CD4-positive, alpha-beta T cell treated with Interferon gamma for 1 hour (primary cell): ENCODE measurements at regions not wholly inside any gene's neighbourhood (a gene's known extent, or its start where the extent isn't known, plus 50 kb on each side); places are given as distances from the start of the nearest gene placed in this dataset.

Source experiments
- DNase-seq: peaks from one replicate; pipeline ENCODE4 v3.0.0-alpha.2; 2020

GRCh38 chr16:17632667-17633066 is 161.9 kb upstream of the XYLT1 start:
- DNase-seq: no peak

DNA sequence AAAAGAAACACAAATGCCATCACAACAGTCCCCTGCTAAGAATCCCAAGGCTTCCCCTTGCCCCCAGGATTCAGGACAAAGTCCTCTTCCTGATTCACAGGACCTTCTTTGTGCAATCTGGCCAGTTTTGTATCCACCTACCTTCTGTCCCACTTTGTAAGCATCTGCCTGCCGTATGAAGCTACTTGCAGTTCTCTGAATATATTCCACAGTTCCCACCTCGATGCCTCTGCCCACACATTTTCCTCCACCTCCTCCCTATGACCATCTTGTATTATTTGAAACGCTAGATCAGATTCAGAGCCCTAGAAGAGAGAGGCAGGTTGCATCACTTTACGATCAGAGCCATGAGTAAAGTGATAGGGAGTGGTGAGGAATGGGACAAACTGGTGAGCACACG is 159.2 kb upstream of the XYLT1 start:
- no peak for DNase-seq

DNA sequence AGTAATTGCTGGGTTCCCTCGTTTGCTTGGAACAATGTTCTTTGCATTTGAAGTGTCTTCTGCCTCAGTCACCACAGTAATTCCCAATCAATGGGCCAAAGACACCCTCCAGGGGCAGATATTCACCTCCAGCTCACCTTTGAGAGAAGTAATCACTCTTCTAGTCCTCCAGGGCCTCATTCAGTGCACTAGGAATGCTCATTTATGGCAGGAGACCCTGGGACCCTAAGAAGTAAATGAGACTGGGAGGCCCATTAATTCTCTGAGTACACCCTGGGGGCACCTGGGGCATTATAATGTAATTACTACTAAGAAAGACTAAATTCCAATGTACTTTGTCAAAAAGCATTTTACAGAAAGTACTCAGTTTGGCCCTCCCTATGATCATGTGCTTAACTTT is 158.2 kb upstream of the XYLT1 start:
- DNase-seq: no peak

DNA sequence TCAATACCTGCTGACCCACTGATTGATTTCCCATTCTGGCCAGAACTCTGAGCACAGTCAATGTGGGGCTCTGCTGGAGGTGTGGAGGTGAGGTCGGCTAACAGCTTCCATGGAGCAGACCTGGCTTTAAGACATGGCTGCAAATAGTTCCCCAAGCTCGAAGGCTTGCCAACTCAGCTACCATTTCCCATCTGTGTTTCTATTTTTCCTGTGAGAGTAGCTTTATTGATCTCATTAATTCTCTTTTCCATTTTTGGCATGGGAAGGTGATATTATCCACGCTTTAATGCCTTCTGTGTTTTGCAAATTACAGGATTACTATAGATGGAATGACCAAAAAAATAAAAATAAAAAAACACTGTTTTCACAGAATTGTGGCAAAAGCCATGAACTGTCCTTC is 151.6 kb upstream of the XYLT1 start:
- no peak for DNase-seq

GRCh38 chr16:17619261-17619660 is 148.5 kb upstream of the XYLT1 start:
- no peak for DNase-seq

DNA sequence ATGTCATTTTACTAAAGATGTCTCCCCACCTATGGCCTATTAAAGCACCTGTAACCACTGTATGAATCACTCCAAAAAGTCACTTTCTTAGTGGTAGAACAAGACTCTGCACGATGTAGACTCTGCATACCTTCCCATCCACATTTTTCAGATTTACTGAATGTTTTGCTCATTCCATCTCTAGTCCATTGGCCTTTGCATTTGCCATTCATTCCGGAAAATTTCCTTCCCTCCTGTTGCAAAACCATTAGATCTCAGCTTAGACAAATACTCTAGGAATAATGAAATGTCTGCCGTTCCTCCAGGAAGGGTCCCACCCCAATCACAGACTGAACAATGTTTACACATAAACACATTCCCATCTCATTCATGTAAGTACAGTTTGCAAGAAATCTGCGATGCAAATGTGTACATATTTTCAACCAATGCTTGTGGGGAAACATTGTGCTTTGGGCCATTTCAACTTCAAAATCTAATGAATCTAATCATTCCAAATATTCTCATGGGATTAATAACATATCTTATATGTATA is 146.3 kb upstream of the XYLT1 start:
- DNase-seq: no peak

GRCh38 chr16:17612336-17612735 is 141.6 kb upstream of the XYLT1 start:
- no peak for DNase-seq

DNA sequence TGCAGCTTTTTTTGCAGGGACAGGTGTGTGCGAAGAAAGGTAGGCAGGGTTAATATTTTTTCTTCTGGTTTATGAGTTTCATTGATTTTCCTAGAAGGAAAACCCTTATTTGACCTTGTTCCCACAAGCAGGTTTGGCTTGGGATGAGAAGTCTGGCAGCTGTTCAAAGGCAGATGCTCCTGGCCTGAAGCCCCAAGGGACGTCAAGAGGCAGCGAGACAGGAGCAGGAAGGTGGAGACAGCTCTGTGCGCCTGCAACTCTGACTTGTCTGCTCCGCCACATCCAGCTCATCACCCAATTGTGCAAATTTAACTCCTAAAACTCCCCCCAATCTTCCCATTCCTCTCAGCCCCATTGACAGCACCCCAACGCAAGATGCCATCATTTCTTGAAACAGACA is 136.8 kb upstream of the XYLT1 start:
- DNase-seq: no peak

DNA sequence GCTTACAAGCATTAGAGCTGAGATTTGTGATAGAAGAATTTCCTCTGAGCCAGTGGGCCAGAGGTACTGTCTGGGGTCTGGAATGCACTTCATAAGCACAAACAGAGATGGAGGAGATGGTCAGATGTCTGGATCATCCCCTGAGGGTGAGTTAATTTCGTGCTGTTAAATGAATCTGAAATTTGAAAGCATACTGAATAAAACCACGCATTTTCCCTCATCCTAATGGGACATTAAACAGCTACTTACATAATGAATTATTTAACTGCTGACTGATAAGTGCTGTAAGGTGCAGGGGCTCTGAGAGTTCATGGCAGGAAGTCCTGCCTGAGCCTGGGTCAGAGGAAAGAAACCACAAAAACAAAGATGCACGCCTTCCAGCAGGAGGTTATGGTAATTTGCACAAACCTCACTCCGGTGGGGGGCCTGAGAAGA is 136.3 kb upstream of the XYLT1 start:
- no peak for DNase-seq

- no peak for DNase-seq
These were observed 135.7 kb upstream of the XYLT1 start for GRCh38 chr16:17606460-17606859.

GRCh38 chr16:17605784-17606183 is 135.0 kb upstream of the XYLT1 start:
- no peak for DNase-seq

- DNase-seq: no peak
These were observed 132.9 kb upstream of the XYLT1 start for GRCh38 chr16:17603626-17604025.

DNA sequence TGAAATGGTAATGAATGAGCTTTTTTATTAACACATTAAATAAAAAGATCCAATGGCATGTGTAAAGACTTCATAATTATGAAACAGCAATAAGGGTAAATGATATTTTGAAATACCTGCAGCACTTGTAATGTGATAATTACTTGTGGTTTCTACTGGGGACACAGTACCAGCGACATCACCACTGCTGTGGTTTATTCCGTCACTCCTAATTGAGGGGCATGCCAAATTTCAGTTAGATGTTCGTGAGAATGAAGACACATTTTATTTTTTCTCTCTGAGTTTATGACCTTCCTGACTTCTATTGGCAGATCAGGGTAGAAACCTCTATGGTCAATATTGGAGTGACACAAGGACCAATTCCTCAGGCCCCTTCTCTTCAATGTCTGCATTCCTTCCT is 131.9 kb upstream of the XYLT1 start:
- DNase-seq: no peak

DNA sequence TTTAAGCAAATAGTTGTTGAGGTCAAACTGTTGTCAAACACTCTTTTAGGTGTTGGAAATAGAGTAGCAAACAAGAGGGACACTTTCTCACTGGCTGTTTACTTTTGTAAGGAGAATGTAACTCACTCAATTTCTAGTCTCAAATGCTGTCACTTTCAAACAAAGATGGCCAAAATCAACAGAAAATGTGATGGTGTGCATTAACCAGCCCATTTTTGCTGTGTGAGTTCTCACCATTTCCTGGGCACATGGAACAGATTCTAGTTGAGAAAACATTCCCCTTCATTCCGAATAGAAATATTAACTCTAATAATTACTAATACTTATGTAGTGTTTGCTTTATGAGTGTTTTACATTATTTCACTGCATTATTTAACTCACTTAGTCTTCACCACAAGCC is 128.2 kb upstream of the XYLT1 start:
- no peak for DNase-seq

GRCh38 chr16:17591655-17592405 is 121.1 kb upstream of the XYLT1 start:
- DNase-seq: peak; percentile 31

GRCh38 chr16:17590711-17591654 is 120.2 kb upstream of the XYLT1 start:
- DNase-seq: peak; percentile 63

DNA sequence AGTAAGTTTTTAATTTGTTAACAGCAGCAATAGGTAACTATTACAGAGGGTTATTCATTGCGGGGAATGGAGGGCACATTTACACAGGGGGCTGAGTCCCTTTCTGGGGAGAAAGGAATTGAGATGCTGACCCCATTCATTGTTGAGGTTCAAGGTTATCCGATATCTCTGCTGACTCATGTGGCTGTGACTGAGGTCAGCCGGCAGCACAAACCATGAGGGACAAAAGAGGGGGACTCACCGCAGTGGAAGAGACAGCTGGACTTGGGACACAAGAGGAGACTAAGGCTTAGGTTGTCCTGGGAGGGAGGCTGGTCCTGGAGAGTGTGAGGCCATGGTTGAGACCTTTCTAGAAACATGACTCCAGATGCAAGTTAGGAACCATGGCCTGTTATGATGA is 119.1 kb upstream of the XYLT1 start:
- DNase-seq: no peak

- DNase-seq: no peak
These were observed 114.8 kb upstream of the XYLT1 start for GRCh38 chr16:17585449-17586074.

DNA sequence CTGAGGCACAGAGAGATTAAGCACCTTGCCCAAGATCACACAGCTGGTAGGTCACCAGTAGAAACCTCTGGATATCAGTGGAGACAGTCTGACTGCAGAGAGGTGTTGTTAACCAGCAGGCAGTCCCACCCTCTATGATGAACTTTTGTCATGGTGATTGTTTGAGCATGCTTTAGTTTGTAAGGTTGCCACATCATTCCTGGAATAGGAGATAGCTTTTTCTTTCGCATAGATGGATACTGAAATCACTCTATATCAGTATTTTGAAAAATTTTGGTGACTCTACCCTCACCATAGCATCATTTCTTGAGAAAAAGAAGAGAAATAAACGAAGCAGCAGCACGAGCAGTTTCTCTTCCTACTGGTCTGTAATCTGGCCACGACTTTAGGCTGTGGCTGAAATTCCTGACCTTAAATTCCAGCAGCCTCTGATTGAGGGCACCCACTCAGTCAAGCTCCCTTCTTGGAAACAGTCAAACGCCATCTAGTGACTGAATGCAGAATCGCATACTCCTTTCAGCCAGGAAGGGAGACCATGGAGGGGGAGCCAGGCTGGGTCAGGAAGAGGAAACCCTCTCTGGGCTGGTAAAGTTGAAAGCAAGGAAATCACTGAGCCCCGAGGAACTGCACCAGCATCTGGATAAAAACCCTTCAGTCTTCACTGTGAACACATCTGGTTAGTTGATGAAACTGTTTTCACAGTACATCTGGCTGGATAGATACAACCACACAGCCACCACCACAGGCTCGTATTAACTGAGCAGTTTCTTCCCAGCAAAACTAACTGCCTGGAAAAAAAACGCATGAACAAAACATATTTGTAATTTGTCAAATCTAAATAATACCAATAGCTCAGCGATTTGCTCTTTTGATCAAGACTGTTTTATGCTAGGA is 108.5 kb upstream of the XYLT1 start:
- DNase-seq: peak; percentile 34

GRCh38 chr16:17574256-17574655 is 103.5 kb upstream of the XYLT1 start:
- DNase-seq: no peak

DNA sequence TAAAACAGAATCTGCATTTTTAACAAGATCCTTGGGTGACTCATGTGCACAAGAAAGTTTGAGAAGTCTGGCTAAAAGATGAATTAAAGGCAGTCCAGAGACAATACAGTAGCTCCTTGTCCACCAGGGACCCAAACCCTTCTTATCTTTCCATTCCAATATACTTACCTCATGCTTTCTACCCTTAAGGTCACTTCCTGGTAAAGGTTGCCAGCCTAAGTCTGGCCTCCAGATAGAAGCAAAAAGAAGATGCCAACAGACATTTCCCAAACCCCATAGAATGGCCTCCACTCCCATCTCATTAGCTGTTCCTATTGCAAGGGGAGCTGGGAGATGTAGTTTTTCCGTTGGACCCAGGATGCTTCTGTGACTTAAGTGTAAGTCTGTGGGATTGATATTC is 101.4 kb upstream of the XYLT1 start:
- DNase-seq: no peak

DNA sequence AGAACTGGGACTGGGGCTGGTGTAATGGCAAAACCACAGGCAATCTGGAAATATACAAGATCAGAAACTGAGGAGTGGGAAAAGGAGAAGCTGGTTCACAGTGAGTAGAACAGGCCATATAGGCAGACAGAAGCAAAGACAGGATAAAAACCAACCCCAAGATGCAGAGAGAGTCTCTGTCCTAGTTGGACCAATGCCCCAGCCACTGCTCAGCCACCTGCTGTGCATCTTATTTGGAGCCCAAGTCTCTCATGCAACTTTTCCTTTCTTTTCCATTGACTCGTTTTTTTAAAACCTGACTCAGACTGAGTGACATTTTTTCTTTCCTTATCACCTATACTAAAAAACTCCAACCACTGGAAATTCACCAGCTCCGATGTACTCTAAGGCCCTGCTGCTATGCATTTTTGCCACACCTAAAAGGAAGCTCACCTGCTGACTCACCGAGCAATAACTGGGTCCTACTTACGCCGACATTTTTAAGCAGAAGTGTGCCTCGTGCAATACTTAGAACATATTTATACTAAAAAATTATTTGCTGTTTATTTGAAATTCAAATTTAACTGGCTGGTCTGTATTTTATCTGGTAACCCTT is 100.8 kb upstream of the XYLT1 start:
- no peak for DNase-seq
